GM06990 (cell line): ENCODE measurements at regions not wholly inside any gene's neighbourhood (a gene's known extent, or its start where the extent isn't known, plus 50 kb on each side); places are given as distances from the start of the nearest gene placed in this dataset.
A peak's percentile ranks its signal among the peaks of the same experiment; 100 is the strongest.
"Not testable (repeated sequence)": the region's sequence is repeated elsewhere in the genome, so short reads cannot be mapped to it uniquely, and the experiment has no call there.

Experiments
- DNase-seq: peaks from one replicate; pipeline ENCODE4 v3.0.0-alpha.2; 2011; ENCODE audit not compliant: insufficient read length; ENCODE audit errors: extremely low read depth
- H3K27me3 ChIP-seq: replicated peaks from 2 replicates; pipeline ENCODE4 v1.6.0; 2011; ENCODE audit warnings: low read length; ENCODE audit not compliant: control insufficient read depth, insufficient read depth
- H3K36me3 ChIP-seq: 2 replicates; pipeline ENCODE4 v1.5.1; 2011; ENCODE audit warnings: low read length; ENCODE audit not compliant: control insufficient read depth, insufficient read depth
- H3K4me3 ChIP-seq: replicated peaks from 2 replicates; pipeline ENCODE4 v1.5.1; 2011; ENCODE audit warnings: low read depth, mild to moderate bottlenecking, control low read depth, low read length
- TF ChIP-seq, protein P1 (sequence below): IDR thresholded peaks from 2 replicates; pipeline ENCODE4 v1.5.1; 2011; ENCODE audit warnings: low read length, control low read depth, mild to moderate bottlenecking, inconsistent platforms; ENCODE audit not compliant: insufficient read depth, poor library complexity, severe bottlenecking

DNA sequence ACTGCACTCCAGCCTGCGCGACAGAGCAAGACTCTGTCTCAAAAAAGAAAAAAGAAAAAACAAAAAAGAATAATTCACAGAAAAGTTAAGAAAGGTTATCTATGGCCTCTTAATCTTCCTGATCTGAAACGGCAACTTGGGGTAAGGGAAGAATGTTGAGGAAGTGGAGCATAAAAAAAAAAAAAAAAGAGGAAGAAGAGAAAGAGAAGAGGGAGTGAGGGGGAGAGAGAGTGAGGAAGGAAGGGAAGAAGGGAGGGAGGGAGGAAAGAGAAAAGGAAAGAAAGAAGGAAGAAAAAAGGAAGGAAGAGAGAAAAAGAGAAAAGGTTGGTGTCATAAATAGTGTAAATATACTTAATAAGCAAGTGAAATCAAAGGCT, 68.9 kb upstream of the NCOA3 start:
- TF ChIP-seq, protein P1, sequence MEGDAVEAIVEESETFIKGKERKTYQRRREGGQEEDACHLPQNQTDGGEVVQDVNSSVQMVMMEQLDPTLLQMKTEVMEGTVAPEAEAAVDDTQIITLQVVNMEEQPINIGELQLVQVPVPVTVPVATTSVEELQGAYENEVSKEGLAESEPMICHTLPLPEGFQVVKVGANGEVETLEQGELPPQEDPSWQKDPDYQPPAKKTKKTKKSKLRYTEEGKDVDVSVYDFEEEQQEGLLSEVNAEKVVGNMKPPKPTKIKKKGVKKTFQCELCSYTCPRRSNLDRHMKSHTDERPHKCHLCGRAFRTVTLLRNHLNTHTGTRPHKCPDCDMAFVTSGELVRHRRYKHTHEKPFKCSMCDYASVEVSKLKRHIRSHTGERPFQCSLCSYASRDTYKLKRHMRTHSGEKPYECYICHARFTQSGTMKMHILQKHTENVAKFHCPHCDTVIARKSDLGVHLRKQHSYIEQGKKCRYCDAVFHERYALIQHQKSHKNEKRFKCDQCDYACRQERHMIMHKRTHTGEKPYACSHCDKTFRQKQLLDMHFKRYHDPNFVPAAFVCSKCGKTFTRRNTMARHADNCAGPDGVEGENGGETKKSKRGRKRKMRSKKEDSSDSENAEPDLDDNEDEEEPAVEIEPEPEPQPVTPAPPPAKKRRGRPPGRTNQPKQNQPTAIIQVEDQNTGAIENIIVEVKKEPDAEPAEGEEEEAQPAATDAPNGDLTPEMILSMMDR, result no peak
- Histone ChIP-seq H3K36me3 (no peaks in the 10 kb centered on the region), H3K27me3 (no peaks in the 10 kb centered on the region), H3K4me3 (no peak overlapping the region)
- no peak for DNase-seq

DNA sequence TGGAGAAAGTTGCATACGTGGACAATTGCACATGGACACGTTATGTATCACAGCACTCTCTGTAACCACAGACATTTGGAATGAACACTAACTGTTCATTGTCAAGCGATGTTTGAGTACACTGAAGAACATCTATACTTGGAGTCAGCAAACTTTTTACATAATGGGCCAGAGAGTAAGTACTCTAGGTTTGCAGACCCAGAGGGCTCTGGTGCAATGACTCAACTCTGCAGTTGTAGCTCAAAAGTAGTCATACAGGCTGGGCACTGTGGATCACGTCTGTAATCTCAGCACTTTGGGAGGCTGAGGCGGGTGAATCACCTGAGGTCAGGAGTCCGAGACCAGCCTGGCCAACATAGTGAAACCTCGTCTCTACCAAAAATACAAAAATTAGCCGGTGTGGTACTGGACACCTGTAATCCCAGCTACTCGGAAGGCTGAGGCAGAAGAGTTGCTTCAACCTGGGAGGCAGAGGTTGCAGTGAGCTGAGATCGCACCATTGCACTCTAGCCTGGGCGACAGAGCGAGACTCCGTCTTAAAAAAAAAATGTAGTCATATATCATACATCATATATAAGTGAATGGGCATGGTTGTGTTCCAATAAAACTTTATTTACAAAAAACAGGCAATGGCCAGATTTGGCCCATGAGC, 67.4 kb upstream of the NCOA3 start:
- DNase-seq, result peak; percentile 75
- H3K36me3 ChIP-seq, H3K27me3 ChIP-seq: not testable (repeated sequence)
- H3K4me3 ChIP-seq, result peak overlapping the region; percentile 4

DNA sequence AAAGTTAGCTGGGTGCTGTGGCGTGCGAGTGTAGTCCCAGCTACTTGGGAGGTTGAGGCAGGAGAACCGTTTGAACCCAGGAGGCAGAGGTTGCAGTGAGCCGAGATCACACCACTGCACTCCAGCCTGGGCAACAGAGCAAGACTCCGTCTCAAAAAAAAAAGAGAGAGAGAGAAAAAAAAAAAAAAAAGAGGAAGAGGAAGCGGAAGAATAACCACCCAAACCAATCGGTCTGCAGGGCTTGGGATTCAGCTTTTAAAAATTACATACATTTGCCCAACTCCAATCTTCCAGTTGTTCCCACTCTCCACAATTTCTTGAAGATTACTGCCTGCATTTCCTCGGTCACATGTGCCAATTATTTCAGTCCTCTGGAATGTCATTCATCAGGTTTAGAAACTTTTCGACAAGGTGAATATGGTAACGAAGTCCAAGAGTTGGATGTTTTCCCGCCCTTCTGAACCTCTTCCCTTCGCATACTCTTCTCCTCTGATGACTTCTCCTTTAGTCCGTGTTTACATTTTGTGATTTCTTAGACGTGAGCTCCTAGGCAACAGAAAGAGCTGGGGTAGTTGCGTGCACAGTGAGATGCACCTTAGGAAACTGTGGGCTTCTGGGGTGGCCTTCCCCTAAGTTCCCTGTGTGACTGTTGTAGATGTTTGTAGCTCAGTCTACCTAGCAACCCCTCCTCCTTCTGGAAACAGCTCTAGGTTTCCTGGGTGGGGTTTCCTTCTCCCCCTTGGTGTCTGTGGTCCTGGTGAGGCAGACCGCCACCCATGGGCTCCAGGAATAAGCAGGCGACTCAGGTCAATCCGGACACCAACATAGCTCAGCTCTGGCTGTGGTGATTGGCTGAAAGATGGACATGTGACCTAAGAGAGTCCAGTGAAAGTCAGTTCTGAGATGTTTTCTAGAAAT, 63.0 kb upstream of the NCOA3 start:
- Histone ChIP-seq H3K27me3 (no peaks in the 10 kb centered on the region), H3K36me3 (no peaks in the 10 kb centered on the region), H3K4me3 (peak overlapping the region; percentile 42)
- DNase-seq, result peak; percentile 87
- TF ChIP-seq, protein P1, result no peak

DNA sequence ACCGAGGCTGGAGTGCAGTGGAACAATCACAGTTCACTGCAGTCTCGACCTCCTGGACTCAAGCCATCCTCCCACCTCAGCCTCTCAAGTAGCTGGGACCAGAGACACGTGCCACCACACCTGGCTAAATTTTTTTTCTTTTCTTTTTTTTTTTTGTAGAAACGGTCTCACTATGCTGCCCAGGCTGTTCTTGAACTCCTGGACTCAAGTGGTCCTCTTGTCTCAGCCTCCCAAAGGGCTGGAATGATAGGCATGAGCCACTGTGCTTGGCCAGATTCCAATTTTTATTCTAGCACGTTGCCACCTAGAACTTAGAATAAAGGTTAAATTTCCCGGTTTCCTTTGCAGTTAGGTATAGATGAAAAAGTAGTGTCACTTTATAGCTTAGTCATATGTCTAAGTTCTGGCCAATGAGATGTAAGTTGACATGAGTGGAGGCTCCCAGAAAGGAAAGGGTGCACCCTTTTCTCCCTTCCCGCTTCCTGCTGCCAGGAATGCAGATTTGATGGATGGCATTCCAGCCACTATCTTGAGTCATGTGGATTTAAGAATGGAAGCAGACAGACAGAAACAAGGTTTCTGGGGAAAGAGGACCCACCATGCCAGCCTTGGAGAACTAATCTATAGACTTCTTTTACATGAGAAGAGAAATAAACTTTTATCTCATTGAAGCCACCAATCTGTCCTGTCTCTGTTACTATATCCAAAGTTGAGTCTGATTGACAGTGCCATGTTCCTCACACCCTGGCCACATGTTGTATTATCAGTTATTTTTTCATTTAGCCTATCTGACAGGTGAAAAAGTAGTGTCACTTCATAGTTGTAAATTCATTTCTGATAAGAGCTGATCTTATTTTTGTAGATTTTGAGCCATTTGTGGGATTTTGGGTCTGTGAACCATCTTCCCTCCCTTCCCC, 60.6 kb upstream of the NCOA3 start:
- Histone ChIP-seq H3K4me3 (no peak overlapping the region), H3K36me3 (no peaks in the 10 kb centered on the region), H3K27me3 (no peaks in the 10 kb centered on the region)
- no peak for DNase-seq
- TF ChIP-seq, protein P1, result no peak

DNA sequence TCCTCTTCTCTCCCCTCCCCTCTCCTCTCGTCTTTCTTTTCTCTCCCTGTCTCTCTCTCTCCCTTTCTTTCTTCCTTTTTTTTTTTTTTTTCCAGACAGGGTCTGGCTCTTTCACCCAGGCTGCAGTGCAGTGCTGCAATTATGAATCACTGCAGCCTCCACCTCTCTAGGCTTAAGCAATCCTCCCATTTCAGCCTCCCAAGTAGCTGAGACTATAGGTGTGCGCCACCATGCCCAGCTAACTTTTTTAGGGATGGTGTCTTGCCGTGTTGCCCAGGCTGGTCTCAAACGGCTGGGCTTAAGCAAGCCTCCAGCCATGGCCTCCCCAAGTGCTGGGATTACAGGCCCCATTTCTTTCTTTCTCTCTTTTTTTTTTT, 59.9 kb upstream of the NCOA3 start:
- TF ChIP-seq, protein P1, result no peak
- Histone ChIP-seq H3K4me3 (no peak overlapping the region), H3K27me3 (no peaks in the 10 kb centered on the region), H3K36me3 (no peaks in the 10 kb centered on the region)
- DNase-seq, result no peak

DNA sequence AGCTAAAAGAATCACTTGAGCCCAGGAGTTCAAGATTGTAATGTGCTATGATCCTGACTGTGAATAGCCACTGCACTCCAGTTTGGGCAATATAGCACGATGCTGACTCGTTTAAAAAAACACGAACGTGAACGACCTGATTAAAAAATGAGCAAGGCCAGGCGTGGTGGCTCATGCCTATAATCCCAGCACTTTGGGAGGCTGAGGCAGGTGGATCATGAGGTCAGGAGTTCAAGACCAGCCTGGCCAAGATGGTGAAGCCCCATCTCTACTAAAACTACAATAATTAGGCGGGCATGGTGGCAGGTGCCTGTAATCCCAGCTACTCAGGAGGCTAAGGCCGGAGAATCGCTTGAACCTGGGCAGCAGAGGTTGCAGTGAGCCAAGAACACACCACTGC, 58.6 kb upstream of the NCOA3 start:
- not testable (repeated sequence) for H3K36me3 ChIP-seq, H3K4me3 ChIP-seq, DNase-seq, H3K27me3 ChIP-seq
